ENCODE measurements at regions not wholly inside any gene's neighbourhood (a gene's known extent, or its start where the extent isn't known, plus 50 kb on each side); places are given as distances from the start of the nearest gene placed in this dataset.
"Not testable (repeated sequence)": the region's sequence is repeated elsewhere in the genome, so short reads cannot be mapped to it uniquely, and the experiment has no call there.

GRCh38 chr16:22692916-22693637 lies 120.9 kb upstream of the HS3ST2 start:
- H3K4me1 Mint-ChIP-seq, result no peaks in the 10 kb centered on the region
- H3K27me3 Mint-ChIP-seq, result peaks cover 7% of the 10 kb centered on the region
- H3K36me3 Mint-ChIP-seq, result no peaks in the 10 kb centered on the region
- H3K4me3 Mint-ChIP-seq, result no peak overlapping the region
- no peak overlapping the region for H3K27ac Mint-ChIP-seq
- DNase-seq, result no peak
- no peaks in the 10 kb centered on the region for H3K9me3 Mint-ChIP-seq

DNA sequence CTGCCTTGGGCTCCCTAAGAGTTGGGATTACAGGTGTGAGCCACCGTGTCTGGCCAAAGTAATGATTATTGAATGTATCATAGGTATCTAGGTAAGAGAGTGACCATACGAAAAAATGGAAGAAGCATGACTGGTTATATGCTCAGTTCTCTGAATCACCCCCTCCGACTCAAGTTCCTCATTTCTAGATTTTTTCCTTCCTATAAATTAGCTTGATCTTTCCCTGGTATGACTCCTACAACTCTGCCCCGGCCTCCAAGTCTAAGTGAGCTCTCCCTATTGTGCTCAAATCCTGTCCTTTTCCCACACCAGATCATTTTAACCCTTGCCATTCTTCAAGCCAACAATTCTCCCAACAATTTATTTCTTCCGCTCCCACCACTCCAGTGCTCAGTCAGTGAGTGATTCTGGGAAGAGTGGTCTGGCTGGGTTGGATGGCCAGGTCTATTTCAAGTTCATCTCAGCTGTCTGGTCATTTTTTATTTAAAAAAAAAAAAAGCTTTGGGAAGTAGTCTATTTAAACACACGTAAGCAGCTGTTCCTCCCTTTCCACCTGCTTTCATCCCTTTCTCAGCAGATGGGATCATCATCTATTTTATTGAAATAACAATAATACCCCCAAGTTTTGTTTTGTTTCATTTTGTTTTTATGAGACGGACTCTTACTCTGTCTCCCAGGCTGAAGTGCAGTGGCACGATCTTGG lies 120.2 kb upstream of the HS3ST2 start:
- Mint-ChIP-seq H3K9me3 (no peaks in the 10 kb centered on the region), H3K4me1 (no peaks in the 10 kb centered on the region), H3K36me3 (no peaks in the 10 kb centered on the region), H3K27ac (no peak overlapping the region), H3K27me3 (peaks cover 10% of the 10 kb centered on the region), H3K4me3 (no peak overlapping the region)
- DNase-seq, result no peak

GRCh38 chr16:22694887-22695382 lies 119.0 kb upstream of the HS3ST2 start:
- no peak overlapping the region for H3K4me3 Mint-ChIP-seq
- H3K27me3 Mint-ChIP-seq, result peaks cover 10% of the 10 kb centered on the region
- H3K27ac Mint-ChIP-seq, result no peak overlapping the region
- H3K4me1 Mint-ChIP-seq, result no peaks in the 10 kb centered on the region
- H3K36me3 Mint-ChIP-seq, result no peaks in the 10 kb centered on the region
- DNase-seq, result no peak
- no peaks in the 10 kb centered on the region for H3K9me3 Mint-ChIP-seq

DNA sequence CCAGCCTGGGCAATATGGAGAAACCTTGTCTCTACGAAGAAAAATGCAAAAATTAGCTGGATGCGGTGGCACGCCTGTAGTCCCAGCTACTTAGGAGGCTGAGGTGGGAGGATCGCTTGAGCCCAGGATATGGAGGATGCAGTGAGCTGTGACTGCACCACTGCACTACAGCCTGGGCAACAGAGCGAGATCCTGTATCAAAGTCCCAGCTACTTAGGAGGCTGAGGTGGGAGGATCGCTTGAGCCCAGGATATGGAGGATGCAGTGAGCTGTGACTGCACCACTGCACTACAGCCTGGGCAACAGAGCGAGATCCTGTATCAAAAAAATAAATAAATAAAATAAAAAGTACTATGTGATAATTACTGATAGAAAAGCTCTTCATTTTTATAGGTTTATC lies 118.2 kb upstream of the HS3ST2 start:
- not testable (repeated sequence) for DNase-seq, H3K36me3 Mint-ChIP-seq, H3K4me3 Mint-ChIP-seq, H3K4me1 Mint-ChIP-seq, H3K27ac Mint-ChIP-seq, H3K9me3 Mint-ChIP-seq
- H3K27me3 Mint-ChIP-seq, result peaks cover 11% of the 10 kb centered on the region

GRCh38 chr16:22699356-22699755 lies 114.6 kb upstream of the HS3ST2 start:
- Mint-ChIP-seq H3K4me1 (no peaks in the 10 kb centered on the region), H3K4me3 (no peak overlapping the region), H3K36me3 (no peaks in the 10 kb centered on the region), H3K27ac (no peak overlapping the region), H3K27me3 (peaks cover 19% of the 10 kb centered on the region), H3K9me3 (no peaks in the 10 kb centered on the region)
- DNase-seq, result no peak

- H3K4me3 Mint-ChIP-seq, result no peak overlapping the region
Measured at GRCh38 chr16:22705799-22706198, 108.2 kb upstream of the HS3ST2 start.

DNA sequence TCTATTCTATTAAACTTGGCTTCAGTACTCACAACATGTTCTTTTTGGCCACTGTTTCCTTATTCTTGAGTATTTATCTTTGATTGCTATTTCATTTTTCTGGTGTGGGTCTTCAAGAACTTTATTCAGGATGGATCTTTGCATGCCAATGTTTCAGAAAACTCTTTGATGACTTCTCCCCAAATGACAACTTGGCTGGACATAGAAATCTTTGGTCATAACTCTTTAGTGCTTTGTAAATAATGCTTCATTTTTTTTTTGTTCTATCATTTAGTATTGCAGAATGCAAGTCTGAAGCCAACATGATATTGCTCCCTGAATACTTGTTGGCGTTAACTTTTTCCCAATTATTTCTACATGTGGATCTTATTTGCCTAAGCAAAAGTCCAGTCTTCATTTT lies 103.6 kb upstream of the HS3ST2 start:
- H3K4me3 Mint-ChIP-seq, result no peak overlapping the region
- H3K27me3 Mint-ChIP-seq, result peaks cover 8% of the 10 kb centered on the region
- no peaks in the 10 kb centered on the region for H3K36me3 Mint-ChIP-seq
- DNase-seq, result no peak
- H3K9me3 Mint-ChIP-seq, result peaks cover 20% of the 10 kb centered on the region
- no peaks in the 10 kb centered on the region for H3K4me1 Mint-ChIP-seq
- no peak overlapping the region for H3K27ac Mint-ChIP-seq

More at GRCh38 chr16:22705799-22706198, 108.2 kb upstream of the HS3ST2 start:
- H3K27ac Mint-ChIP-seq, result no peak overlapping the region
- H3K36me3 Mint-ChIP-seq, result no peaks in the 10 kb centered on the region
- DNase-seq, result no peak
- H3K9me3 Mint-ChIP-seq, result no peaks in the 10 kb centered on the region
- H3K4me1 Mint-ChIP-seq, result no peaks in the 10 kb centered on the region
- H3K27me3 Mint-ChIP-seq, result peaks cover 7% of the 10 kb centered on the region

GRCh38 chr16:22711847-22712246 lies 102.1 kb upstream of the HS3ST2 start:
- H3K9me3 Mint-ChIP-seq, result peaks cover 20% of the 10 kb centered on the region
- no peak for DNase-seq

DNA sequence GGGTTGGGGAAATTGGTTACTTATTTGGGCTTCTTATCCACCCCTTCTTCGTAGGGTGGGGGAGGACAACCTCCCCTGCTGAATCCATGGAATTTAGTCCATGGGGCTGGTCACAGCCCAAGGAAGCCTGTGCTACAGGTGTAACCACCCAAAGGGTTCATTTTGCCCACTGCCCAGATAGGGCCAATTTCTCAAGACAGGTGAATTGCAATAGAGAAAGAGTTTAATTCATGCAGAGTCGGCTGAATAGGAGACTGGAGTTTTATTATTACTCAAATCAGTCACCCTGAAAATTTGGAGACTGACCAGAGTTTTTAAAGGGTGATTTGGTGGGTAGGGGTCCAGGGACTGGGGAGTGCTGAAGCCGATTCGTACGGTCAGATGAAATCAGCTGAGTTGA lies 101.5 kb upstream of the HS3ST2 start:
- DNase-seq, result no peak
- peaks cover 12% of the 10 kb centered on the region for H3K27me3 Mint-ChIP-seq
- H3K9me3 Mint-ChIP-seq, result peaks cover 20% of the 10 kb centered on the region
- H3K4me3 Mint-ChIP-seq, result no peak overlapping the region
- H3K27ac Mint-ChIP-seq, result no peak overlapping the region
- no peaks in the 10 kb centered on the region for H3K36me3 Mint-ChIP-seq
- H3K4me1 Mint-ChIP-seq, result no peaks in the 10 kb centered on the region

More at GRCh38 chr16:22711847-22712246, 102.1 kb upstream of the HS3ST2 start:
- Mint-ChIP-seq H3K4me1 (no peaks in the 10 kb centered on the region), H3K4me3 (no peak overlapping the region), H3K27ac (no peak overlapping the region), H3K27me3 (peaks cover 11% of the 10 kb centered on the region), H3K36me3 (no peaks in the 10 kb centered on the region)

GRCh38 chr16:22718598-22718997 lies 95.4 kb upstream of the HS3ST2 start:
- not testable (repeated sequence) for H3K4me1 Mint-ChIP-seq, H3K9me3 Mint-ChIP-seq, H3K36me3 Mint-ChIP-seq, H3K27ac Mint-ChIP-seq, DNase-seq, H3K4me3 Mint-ChIP-seq
- peaks cover 22% of the 10 kb centered on the region for H3K27me3 Mint-ChIP-seq

- DNase-seq, result no peak
- Mint-ChIP-seq H3K27me3 (peaks cover 20% of the 10 kb centered on the region), H3K9me3 (no peaks in the 10 kb centered on the region), H3K27ac (no peak overlapping the region), H3K36me3 (no peaks in the 10 kb centered on the region), H3K4me3 (no peak overlapping the region), H3K4me1 (no peaks in the 10 kb centered on the region)
Measured at GRCh38 chr16:22719945-22720344, 94.0 kb upstream of the HS3ST2 start.

DNA sequence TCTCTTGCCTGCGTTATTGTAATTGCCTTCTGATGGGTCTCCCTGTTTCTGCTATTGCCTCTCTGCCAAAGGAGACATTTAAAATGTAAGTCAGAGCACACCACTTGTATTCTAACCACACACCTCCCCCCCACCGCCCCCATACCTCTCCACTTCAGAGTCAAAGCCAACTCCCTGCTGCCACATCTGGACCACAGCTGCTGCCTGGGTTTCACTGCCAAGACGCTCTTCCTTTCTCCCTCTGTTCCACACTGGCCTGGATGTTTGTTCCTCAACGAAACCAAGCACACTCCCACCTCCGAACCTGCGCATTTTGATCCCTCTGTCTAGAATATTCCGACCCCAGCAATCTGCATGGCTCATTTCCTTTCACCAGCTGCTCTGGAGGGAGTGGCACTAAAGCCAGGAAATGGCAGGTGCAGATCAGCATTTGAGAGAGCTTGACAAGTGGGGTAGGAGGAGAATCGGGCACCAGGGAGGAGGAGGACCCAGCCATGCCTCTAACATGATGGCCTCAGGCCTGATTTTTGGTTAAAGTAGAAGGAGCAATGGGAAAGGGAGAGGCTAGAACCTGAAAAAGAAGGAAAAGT lies 92.4 kb upstream of the HS3ST2 start:
- Mint-ChIP-seq H3K36me3 (no peaks in the 10 kb centered on the region), H3K4me1 (no peaks in the 10 kb centered on the region), H3K4me3 (no peak overlapping the region), H3K27ac (no peak overlapping the region), H3K27me3 (peaks cover 20% of the 10 kb centered on the region), H3K9me3 (no peaks in the 10 kb centered on the region)
- no peak for DNase-seq

DNA sequence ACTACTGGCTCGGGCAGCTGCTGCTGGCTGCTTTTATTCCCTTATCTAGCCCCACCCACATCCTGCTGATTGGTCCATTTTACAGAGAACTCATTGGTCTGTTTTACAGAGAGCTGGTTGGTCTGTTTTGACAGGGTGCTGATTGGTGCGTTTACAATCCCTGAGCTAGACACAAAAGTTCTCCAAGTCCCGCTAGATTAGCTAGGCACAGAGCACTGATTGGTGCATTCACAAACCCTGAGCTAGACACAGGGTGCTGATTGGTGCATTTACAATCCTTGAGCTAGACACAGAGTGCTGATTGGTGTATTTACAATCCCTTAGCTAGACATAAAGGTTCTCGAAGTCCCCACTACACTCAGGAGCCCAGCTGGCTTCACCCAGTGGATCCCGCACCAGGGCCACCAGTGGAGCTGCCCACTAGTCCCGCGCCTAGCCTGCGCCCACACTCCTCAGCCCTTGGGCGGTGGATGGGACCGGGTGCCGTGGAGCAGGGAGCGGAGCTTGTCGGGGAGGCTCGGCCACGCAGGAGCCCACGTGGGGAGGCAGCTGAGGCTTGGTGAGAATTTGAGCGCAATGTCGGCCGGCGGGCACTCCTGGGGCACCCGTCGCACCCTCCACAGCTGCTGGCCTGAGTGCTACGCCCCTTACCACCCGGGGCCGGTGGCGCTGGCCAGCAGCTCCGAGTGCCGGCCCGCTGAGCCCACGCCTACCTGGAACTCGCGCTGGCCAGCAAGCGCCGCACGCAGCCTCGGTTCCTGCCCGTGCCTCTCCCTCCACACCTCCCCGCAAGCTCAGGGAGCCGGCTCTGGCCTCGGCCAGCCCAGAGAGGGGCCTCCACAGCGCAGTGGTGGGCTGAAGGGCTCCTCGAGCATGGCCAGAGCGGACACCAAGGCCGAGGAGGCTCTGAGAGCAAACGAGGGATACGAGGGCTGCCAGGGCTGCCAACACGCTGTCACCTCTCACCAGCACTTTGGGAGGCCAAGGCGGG lies 91.1 kb upstream of the HS3ST2 start:
- not testable (repeated sequence) for H3K27ac Mint-ChIP-seq, H3K36me3 Mint-ChIP-seq, H3K9me3 Mint-ChIP-seq, H3K4me3 Mint-ChIP-seq, H3K4me1 Mint-ChIP-seq, DNase-seq
- peaks cover 16% of the 10 kb centered on the region for H3K27me3 Mint-ChIP-seq

GRCh38 chr16:22726868-22727267 lies 87.1 kb upstream of the HS3ST2 start:
- Mint-ChIP-seq H3K36me3 (no peaks in the 10 kb centered on the region), H3K27me3 (peaks cover 9% of the 10 kb centered on the region), H3K27ac (no peak overlapping the region), H3K4me1 (no peaks in the 10 kb centered on the region), H3K4me3 (no peak overlapping the region), H3K9me3 (no peaks in the 10 kb centered on the region)
- DNase-seq, result no peak
